ENCODE measurements at regions not wholly inside any gene's neighbourhood (a gene's known extent, or its start where the extent isn't known, plus 50 kb on each side); places are given as distances from the start of the nearest gene placed in this dataset.

DNA sequence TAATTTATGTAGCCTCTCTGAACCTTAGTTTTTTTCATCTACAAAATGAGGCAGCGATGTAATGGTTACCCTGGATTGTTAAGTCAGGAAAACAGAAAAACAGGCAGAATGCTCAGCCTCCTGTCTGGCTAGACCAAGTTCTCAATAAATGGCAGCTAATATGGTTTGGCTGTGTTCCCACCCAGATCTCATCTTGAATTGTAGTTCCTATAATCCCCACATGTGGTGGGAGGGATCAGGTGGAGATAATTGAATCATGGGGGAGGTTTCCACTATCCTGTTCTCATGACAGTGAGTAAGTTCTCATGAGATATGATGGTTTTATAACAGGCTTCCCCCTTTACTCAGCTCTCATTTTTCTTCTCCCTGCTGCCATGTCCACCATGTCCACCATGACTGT is 220.0 kb downstream of the CMPK2 start (continued):
- TF ChIP-seq, protein P1, sequence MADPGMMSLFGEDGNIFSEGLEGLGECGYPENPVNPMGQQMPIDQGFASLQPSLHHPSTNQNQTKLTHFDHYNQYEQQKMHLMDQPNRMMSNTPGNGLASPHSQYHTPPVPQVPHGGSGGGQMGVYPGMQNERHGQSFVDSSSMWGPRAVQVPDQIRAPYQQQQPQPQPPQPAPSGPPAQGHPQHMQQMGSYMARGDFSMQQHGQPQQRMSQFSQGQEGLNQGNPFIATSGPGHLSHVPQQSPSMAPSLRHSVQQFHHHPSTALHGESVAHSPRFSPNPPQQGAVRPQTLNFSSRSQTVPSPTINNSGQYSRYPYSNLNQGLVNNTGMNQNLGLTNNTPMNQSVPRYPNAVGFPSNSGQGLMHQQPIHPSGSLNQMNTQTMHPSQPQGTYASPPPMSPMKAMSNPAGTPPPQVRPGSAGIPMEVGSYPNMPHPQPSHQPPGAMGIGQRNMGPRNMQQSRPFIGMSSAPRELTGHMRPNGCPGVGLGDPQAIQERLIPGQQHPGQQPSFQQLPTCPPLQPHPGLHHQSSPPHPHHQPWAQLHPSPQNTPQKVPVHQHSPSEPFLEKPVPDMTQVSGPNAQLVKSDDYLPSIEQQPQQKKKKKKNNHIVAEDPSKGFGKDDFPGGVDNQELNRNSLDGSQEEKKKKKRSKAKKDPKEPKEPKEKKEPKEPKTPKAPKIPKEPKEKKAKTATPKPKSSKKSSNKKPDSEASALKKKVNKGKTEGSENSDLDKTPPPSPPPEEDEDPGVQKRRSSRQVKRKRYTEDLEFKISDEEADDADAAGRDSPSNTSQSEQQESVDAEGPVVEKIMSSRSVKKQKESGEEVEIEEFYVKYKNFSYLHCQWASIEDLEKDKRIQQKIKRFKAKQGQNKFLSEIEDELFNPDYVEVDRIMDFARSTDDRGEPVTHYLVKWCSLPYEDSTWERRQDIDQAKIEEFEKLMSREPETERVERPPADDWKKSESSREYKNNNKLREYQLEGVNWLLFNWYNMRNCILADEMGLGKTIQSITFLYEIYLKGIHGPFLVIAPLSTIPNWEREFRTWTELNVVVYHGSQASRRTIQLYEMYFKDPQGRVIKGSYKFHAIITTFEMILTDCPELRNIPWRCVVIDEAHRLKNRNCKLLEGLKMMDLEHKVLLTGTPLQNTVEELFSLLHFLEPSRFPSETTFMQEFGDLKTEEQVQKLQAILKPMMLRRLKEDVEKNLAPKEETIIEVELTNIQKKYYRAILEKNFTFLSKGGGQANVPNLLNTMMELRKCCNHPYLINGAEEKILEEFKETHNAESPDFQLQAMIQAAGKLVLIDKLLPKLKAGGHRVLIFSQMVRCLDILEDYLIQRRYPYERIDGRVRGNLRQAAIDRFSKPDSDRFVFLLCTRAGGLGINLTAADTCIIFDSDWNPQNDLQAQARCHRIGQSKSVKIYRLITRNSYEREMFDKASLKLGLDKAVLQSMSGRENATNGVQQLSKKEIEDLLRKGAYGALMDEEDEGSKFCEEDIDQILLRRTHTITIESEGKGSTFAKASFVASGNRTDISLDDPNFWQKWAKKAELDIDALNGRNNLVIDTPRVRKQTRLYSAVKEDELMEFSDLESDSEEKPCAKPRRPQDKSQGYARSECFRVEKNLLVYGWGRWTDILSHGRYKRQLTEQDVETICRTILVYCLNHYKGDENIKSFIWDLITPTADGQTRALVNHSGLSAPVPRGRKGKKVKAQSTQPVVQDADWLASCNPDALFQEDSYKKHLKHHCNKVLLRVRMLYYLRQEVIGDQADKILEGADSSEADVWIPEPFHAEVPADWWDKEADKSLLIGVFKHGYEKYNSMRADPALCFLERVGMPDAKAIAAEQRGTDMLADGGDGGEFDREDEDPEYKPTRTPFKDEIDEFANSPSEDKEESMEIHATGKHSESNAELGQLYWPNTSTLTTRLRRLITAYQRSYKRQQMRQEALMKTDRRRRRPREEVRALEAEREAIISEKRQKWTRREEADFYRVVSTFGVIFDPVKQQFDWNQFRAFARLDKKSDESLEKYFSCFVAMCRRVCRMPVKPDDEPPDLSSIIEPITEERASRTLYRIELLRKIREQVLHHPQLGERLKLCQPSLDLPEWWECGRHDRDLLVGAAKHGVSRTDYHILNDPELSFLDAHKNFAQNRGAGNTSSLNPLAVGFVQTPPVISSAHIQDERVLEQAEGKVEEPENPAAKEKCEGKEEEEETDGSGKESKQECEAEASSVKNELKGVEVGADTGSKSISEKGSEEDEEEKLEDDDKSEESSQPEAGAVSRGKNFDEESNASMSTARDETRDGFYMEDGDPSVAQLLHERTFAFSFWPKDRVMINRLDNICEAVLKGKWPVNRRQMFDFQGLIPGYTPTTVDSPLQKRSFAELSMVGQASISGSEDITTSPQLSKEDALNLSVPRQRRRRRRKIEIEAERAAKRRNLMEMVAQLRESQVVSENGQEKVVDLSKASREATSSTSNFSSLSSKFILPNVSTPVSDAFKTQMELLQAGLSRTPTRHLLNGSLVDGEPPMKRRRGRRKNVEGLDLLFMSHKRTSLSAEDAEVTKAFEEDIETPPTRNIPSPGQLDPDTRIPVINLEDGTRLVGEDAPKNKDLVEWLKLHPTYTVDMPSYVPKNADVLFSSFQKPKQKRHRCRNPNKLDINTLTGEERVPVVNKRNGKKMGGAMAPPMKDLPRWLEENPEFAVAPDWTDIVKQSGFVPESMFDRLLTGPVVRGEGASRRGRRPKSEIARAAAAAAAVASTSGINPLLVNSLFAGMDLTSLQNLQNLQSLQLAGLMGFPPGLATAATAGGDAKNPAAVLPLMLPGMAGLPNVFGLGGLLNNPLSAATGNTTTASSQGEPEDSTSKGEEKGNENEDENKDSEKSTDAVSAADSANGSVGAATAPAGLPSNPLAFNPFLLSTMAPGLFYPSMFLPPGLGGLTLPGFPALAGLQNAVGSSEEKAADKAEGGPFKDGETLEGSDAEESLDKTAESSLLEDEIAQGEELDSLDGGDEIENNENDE (IDR thresholded peaks at IDR 0.05; ENCODE audit: insufficient replicate concordance, low read length), result no peak
- TF ChIP-seq SRF (IDR thresholded peaks at IDR 0.05; ENCODE audit: low read depth, low read length) (no peak), EZH2 (IDR thresholded peaks at IDR 0.05; ENCODE audit: low read depth, low read length, severe bottlenecking) (no peak), BRCA1 (IDR thresholded peaks at IDR 0.05; ENCODE audit: low read depth, low read length) (no peak), RAD21 (IDR thresholded peaks at IDR 0.05 in 1 of 2, conservative IDR thresholded peaks at IDR 0.05 in 1 of 2; ENCODE audit: low read depth in 2 of 2, low read length in 2 of 2) (no peak)
- TF ChIP-seq, protein P2, sequence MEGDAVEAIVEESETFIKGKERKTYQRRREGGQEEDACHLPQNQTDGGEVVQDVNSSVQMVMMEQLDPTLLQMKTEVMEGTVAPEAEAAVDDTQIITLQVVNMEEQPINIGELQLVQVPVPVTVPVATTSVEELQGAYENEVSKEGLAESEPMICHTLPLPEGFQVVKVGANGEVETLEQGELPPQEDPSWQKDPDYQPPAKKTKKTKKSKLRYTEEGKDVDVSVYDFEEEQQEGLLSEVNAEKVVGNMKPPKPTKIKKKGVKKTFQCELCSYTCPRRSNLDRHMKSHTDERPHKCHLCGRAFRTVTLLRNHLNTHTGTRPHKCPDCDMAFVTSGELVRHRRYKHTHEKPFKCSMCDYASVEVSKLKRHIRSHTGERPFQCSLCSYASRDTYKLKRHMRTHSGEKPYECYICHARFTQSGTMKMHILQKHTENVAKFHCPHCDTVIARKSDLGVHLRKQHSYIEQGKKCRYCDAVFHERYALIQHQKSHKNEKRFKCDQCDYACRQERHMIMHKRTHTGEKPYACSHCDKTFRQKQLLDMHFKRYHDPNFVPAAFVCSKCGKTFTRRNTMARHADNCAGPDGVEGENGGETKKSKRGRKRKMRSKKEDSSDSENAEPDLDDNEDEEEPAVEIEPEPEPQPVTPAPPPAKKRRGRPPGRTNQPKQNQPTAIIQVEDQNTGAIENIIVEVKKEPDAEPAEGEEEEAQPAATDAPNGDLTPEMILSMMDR (IDR thresholded peaks at IDR 0.05; ENCODE audit: control extremely low read depth in 1 of 3, insufficient read depth in 1 of 3, low read depth in 1 of 3, low read length in 3 of 3), result no peak

Measured in H1 (cell line).